Epidermal melanocyte (primary cell): ENCODE measurements at regions not wholly inside any gene's neighbourhood (a gene's known extent, or its start where the extent isn't known, plus 50 kb on each side); places are given as distances from the start of the nearest gene placed in this dataset.

Experiments
- DNase-seq: peaks from one replicate; pipeline ENCODE4 v3.0.0; 2011; ENCODE audit warnings: low spot score; ENCODE audit not compliant: insufficient read length

DNA sequence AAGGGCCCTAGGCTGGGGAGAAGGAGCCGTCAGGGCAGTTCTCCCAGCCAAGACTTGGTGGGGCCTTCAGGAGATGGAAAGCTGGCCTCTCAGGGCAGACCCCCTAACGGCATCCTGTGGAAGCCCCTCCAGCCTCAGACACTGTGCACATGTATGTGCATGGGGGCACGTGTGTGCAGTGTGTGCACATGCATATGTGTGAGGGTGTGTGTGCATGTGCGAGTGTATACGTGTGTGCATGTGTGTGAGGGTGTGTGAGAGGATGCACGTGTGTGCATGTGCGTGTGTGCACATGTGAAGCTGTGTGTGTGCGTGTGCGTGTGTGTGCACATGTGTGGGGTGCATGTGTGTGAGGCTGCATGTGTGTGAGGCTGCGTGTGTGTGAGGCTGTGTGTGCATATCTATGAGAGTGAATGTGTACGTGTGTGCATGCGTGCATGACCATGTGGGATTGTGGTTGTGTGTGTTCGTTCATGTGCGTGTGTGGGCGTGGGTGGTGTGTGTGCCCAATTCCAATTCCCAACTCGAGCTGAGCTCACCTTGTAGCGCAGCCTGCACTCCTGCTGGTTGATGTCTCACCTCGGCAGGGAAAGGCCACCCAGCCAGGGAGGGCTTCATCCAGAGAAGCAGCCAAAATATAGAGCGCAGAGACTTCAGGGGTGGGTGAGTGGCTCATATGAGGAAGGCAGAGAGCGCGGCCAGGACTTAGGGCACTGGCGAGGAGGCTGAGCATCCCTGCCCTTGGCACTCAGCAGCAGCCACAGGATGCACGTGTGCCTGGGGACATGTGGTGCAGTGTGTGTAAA lies 142.7 kb upstream of the PPP1R26 start:
- DNase-seq = no peak

DNA sequence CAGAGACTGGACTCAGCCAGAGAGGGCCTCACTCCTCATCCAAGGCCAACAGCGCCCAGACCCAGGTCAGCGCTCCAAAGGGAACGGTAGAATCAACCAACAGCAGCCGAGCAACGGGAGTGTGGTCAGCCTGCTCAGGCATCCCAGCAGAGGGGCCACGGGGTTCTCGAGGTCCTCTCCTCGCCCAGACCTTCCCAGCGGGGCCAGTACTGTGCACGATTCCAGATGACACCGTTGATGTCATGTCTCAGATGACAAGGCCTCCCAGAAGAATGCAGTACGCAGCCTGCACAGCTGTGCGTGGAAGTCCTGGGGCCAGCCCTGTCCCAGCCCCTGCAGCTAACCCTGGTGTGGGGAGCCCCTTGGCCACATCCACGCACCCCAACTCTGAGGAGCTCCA lies 141.0 kb upstream of the PPP1R26 start:
- no peak for DNase-seq

DNA sequence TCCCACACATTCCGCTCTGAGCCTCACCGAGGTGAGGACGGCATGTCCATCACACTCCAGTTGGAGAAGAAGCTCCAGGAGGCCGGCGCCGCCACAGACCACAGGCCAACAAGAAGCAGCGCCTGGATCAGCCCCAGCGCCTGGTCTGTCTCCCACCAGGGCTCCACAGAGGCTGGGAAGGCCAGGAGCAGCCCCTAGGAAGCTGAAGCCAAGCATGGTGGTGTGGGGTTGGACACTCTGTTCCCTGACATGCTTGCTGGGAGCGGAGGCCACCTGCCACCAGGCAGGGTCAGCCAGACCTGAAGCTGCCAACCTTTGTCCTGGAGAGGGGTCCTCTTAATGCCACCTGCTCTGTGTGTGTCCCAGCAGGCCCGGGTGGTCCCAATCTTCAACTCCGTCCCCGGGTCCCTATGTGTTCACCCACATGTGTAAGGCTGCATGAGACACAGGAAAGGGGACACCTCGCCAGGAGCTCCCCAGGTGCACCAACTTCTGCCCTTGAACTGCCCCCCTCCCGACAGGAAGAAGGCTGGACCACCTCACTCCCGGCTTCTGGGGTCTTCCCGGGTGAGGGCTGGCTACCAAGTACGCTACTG lies 140.1 kb upstream of the PPP1R26 start:
- DNase-seq = no peak

DNA sequence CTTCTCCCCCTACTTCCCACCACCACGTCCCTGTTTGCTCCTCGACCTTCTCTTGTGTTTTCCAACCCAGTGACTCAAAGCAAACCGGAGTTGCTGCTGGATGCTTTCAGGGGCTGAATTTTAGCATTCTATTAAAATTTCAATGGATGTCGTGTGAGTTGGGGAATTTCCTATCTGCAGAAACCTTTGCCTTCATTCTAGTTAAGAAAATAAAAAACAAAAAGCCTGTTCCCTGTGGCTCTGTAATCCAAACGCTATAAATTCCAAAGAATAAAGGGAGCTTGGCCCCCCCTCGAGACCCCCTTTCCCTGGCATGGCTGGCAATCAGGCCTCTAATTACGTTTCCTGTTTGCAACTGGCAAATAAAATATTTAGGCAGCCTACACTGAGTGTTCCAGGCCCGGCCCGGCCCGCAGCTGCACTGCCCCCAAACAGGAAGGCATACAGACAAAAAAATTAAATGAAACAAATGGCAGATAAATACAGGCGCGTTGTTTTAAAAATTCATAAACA lies 139.4 kb upstream of the PPP1R26 start:
- DNase-seq = no peak

DNA sequence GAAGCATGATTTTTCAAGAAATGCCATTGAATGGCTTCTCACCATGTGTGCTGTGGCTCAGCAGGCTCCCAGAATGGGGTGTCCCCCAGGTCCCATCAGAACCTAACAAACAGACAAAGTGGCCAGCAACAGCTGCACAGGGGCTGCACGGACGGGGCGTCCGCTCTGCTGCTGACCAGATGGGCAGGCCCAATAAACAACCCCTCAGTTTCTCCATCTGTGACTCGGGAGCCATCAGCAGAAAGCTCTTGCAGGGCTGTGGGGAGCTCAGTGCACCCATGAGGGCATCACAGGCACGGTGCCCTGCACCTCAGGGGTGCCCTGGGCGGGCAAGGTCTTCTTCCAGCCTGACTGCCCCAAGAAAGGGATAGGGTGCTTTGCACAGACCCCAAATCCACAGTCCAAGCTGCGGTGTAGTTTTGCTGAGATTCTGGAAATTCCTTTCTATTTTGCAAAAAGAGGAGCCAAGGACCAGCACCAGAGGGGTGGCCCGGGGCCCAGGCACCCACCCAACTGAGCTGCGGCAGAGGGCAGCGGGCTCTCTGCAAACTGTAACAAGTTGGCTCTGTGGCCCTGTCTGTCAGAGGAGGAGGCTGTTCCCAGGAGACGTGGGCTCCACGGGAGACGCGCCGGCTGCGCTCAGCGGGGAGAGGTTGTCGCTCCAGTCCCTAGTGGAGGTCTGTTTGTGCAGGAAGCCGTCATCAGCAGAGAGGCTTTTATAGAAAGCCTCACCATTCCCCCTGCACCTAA lies 138.7 kb upstream of the PPP1R26 start:
- no peak for DNase-seq

DNA sequence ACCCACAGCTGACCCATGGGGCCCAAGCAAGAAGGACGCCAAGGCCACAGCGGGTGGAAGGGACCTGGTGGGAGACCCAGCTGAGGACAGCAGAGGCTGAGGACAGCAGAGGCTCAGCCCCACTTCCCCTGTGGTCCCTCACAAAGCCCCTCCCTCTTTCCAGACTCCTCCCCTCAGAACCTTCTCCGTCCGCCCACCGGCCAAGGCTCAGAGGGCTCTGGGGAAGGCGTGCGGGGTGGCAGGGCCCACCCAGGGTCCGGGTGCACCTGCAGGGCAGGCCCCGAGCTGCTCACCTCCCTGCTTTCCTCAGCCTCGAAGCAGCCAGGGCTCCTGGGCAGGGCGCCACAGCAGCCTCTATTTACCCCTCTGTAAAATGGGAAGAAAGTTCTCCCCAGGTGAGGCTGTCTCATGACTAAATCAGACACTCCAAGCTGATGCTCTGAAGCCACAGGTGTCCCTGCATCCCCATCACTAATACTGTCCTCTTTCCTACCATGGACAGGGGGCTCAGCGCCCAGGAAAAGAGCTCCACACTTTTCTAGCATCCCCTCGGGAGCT lies 137.9 kb upstream of the PPP1R26 start:
- no peak for DNase-seq

DNA sequence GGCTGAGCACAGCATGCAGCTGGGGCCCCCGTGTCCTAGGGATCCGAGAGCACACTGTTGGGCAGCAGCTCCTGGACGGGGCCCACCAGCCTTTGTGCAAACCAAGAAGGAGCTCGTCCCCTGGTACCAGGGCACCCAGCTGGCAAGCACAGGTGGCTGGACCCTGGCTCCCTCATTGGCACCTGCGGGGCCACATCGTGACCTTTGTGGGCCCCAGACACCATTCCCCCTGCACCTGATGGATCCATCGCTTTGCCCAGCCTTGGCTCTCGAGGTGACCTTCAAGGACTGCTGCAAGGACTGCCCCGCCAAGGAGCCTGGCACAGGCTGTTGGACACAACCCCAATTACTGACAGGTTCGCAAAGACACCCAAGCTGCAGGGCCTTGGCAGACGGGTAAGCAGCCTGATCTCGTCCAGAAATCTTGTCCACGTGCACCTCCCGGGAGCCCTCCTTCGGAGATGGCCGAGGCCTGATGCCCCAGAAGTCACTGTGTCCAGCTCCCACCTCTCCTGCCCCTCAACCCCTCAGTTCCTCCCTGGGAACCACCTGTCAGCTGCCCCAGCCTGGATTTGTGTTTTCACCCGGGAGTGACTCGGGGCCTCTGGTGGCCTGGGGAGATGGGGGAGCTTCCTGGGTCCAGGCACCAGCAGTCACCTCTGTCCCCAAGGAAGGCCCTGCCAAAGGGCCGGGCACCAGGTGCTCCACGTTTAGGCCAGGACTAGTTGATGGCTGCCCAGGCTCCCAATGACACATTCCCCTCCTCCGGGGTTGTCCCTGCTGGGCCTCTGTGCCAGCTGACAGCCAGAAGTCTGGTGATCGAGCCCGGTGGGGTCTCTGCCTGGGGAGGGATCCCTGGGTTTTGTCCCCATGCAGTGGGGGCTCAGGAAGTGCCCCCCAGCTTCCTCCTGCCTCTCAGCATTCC lies 137.1 kb upstream of the PPP1R26 start:
- no peak for DNase-seq

DNA sequence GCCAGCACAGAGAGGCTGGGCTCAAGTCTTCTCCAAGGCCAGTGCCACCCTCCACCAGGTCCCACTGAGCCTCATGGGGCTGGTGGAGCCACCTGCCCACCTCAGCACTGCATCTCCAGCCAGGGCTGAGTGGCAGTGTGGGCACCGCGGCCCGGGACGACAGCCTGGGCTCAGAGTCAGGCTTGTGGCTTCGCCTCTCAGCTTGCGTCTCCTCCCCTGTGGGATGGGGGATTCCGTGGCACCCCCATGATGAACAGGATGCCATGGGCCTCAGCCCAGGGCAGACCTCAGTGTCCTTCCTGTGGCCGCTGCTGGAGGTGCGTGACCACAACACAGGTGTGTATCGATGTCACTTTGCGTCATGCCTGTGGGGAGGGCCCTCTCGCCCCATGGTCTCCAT lies 136.4 kb upstream of the PPP1R26 start:
- DNase-seq = no peak

DNA sequence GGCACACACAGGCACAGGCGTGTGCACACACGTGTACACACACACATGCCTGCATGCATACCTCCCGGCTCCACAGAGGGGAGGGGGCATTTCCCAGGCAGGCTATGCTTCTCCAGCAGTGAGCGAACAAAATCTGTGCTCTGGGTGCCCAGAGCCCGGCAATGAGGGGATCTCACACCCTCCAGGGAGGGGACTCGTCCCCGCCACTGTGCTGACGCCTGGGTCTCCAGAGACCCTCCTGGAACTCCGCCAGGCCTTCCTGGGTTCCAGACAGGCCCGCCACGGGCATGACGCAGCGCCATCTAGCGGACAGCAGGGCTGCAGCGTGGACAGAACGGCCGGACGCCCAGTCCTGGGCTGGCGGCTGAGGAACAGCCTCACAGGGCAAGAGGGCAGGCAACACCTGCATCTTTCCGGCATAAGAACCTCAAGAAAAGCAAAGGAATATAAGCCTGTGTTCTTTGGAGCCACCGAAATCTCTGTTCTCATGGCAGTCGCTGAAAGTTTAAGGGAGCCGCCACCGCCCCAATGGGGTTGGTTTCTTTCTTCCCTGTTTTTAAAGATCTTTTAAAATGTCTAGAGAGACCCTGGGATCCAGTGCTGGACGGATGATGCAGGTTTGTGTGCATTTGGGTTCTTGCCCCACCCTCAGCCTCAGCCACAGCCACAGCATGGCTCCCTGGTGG lies 135.6 kb upstream of the PPP1R26 start:
- DNase-seq = no peak

DNA sequence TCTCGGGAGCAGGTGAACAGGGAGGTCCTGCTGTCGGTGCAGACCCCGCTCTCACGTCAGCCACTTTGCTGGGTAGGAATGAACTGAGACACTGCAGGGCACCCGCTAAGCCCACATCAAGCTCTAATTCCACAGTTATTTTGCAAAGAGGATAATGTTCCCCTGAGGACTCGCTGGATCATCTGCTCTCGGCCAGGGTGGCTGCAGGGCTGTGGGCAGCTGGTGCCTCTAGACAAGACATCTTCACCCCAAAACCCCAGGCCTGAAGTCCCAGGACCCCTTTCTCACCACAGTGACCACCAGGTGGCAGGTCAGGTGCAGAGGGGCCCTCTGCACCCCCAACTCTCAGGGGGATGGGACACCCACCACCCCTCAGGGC lies 135.1 kb upstream of the PPP1R26 start:
- no peak for DNase-seq

DNA sequence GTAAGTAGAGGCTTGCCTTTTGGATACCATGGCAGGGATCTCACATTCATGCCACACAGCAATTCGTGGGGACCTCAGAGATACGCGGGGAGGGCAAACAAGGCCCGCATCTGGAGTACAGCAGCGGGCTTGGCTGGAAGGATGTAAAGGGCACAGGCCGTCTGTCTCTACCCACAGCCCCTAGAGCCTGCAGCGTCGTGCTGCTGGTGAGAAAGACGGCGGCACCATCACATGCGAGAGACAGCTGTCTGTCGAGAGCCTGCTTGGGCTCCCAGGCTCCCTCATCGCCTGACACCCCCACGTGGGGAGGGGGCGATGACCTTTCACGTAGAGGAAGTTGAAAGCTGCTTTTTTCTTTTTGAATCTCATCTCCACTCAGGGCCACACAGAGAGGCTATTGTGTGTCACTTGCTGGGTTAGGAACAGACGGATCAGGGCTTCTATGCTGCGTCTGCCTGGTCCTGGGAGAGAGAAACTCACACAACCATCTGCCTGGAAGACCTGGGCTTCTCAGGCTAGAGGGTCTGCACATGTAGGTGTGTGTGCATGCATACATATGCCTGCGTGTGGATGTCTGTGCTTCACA lies 134.6 kb upstream of the PPP1R26 start:
- DNase-seq = peak; percentile 67

DNA sequence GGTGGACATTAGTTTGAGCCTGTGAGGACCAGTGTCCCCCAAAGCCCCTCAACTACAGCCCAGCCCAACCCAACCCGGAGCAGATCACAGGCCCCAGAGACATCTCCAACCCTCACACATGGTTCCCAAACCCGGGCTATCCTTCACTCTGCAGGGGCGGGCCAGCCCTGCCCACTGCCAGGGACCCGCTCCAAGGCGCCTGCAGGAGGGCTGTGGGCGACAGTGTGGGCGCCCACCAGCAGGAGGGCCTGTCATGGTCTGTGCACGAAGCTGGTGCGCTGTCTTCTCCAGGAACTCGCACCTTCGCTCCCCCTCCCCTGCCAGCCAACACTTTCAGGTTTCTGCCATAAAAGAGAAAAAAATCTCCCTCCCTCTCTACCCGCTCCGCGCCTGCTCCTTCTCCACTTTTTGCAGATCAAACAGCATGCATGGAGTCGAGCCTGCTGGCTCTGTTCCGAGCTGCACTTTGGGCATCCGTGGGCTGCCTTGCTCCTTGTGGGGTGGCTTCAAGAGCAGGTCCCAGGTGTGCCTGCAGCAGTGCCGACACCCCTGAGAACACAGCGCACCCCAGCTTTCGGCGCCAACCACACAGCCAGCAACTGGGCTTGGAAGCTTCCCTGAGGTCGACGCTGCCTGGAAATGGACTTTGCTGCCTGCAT lies 133.7 kb upstream of the PPP1R26 start:
- DNase-seq = no peak

DNA sequence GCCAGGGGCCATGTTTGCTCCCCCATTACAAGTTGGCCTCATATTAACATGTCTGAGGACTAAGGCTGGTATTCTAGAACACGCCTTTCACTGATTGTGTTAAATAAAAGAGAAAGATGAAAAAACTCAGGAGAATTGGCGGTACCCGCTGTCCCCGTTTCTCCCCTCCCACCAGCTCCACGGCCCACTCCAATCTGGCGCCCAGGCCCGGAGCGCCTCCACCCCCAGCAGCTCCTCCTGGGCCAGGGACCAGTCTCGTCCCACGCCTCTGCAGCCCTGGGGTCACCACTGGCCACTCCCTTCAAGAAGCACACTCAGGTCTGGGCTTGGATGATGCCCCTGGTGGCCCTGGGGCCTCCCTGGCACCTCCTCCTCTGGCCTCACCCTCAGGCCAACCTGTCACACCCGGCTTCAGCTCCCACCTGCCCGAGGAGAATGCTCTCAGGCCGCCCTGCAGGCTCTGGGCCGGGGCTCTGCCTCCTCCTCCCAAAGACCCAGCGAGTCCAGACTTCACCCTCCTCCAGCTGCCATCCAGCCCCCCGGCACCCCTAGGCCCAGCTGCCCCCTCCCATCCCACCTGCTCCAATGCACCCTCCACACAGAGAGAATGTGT lies 133.0 kb upstream of the PPP1R26 start:
- no peak for DNase-seq

DNA sequence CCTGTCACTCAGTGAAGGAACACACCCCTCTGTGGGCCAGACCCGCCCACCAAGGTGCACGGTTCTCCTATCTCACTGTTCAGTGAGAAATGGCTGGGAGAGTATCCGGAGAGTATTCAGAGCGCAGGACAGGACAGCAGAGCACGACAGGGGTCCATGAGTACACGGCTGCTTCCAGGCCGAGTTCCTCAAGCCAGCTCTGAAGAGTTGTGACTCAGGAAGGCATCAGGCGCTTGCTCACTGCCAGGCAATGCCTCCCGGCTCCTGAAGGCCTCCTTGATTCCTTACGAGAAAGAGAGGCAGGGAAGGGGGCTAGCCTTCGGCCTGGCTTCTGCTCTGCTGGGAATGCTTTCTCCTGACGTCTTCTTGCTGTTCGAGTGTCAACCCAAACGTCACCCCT lies 132.1 kb upstream of the PPP1R26 start:
- DNase-seq = no peak

DNA sequence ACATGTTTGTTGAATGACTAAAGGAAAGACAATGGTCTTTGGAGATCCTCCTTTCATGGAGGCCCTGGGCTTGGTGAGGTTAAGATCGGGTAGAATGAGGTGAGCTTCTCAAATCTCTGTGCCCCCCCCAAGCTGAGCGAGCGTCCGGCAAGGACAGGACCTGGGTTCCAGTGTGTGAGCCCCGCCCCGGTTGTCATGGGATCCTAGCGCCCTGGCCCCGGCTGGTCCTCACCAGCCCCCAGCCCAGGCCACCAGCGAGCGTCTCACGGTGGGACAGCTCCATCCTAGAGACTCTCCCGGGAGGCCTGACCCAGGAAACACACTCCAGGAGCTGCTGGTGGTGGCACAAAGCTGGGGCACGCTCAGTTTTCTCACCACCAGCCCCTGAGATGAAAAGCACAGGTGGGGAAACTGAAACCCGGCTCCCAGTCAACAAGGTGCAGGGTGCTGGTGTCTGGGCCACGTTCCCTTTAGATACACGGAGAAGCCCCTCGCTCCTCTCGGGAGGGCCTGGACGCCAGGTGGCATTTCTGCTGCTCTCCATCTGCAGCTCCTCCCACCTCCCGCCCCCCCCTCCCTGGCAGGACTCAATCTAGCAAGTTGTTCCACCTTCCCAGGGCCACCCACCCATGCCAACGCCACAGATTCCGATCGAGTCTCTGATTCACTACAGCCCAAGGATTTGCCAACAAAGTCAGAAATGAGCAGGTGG lies 131.3 kb upstream of the PPP1R26 start:
- no peak for DNase-seq

DNA sequence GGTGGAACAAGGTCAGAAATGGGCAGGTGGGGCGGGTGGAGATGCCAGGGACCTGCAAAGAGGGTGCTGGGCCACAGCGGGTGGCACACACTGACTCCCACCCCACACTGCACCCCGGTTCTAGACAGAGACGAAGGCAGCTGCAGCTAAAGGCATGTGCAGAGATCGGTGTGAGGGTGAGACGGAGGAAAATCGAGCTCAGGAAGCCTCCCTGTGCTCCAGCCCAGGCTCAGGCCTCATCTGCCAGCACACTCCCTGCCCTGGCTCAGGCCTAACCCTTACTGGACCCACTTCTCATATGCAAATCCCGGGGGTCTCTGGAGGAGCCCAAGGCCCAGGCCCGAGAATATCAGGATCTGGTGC lies 130.8 kb upstream of the PPP1R26 start:
- no peak for DNase-seq

DNA sequence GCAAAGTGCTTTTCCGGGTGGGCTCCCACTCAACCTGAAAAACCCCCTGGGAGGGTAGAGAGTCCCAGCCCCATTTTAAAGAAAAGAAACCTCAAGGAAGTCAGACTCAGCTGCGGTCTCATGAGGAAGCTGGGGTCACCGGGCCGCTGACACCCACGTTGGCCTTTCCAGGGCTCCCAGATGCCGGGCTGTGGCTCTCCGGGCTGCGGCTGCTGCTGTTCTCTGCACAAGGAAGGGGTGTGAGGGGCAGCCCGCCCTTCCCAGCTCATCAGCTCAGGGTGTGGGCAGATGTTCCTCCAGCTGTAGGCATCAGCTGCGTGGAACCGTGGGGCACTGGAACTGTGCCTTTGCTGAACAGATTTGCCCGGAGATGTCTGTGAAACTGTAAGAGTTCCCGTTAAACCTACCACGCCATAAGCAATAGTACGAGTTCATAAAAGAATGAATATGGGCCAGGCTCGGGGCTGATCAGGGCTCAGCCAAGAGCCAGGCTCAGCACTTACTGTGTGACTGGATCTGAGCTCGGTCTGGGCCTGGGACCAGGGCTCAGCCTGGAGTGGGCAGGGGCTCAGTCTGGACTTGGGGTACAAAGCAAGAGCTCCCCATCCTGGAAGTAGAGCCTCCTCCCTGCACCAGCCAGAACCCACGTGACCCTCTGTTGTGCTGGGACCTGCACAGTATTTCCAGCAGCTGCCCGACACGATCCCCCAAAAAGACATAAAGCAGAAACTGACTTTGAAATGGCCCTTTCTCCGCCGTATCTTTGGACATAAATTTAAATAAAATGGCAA lies 130.2 kb upstream of the PPP1R26 start:
- DNase-seq = no peak

DNA sequence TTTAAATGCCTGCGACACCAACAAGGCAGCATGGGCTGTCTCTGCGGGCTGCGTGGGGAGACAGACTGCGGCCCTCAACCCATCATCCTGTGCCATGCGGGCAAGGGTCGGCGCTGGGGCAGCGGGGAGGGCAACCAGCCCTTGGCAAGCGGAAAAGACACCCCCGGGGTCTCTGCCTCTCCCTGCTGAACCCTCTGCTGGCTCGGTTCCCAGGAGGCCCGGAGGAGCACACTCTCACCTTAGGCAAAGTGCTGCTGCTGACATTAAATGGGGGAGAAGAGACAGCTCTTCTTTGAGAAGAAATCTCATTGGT lies 129.6 kb upstream of the PPP1R26 start:
- no peak for DNase-seq
